Gastroesophageal sphincter (tissue), 3 donors: ENCODE measurements at regions not wholly inside any gene's neighbourhood (a gene's known extent, or its start where the extent isn't known, plus 50 kb on each side); places are given as distances from the start of the nearest gene placed in this dataset.

Experiments
- EP300 ChIP-seq: sonication (generic); formaldehyde crosslinking; IDR thresholded peaks from one replicate; pipeline ENCODE4 v1.6.1; 2017; ENCODE audit warnings: antibody characterized with exemption, mild to moderate bottlenecking
- POLR2A ChIP-seq, 2 donors: fragments of 450-650 bp; IDR thresholded peaks; one replicate each; pipeline ENCODE4 v1.6.1; 2017; ENCODE audit warnings: antibody characterized with exemption in 2 of 2, mild to moderate bottlenecking in 2 of 2, moderate library complexity in 1 of 2
- POLR2AphosphoS5 ChIP-seq: sonication (generic); formaldehyde crosslinking; IDR thresholded peaks from one replicate; pipeline ENCODE4 v1.6.1; 2017; ENCODE audit warnings: antibody characterized with exemption
- TF ChIP-seq, protein P1 (sequence below), 4 experiments: fragments of 200-600 bp in 2 of 4; fragments of 450-650 bp in 2 of 4; sonication (generic) in 1 of 4; IDR thresholded peaks; one replicate each; pipeline ENCODE4 v1.5.1; 2017 to 2019; ENCODE audit warnings: antibody characterized with exemption in 4 of 4, mild to moderate bottlenecking in 2 of 4, moderate library complexity in 2 of 4

DNA sequence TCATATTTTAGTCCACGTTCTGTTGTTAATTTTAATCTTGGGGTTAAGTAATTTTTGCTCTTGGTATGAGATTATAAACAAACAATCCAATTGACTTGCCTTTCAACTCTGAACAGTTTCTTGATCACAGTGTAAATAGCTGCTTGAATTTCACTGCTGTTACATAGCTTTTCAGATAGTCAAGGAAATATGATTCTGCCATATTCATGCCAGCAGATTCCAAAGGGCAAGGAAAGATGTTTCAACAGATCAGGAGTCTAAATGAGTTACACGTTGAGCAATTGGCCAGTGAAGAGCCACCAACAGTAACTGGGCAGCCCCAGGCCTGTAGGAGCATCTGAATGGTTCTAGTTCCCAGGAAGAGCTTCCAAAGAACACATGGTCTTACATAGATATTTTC, 93.6 kb downstream of the LEPR start:
- TF ChIP-seq POLR2AphosphoS5 (no peak), POLR2A (IDR thresholded peaks at IDR 0.05) (no peak), EP300 (no peak)
- TF ChIP-seq, protein P1, sequence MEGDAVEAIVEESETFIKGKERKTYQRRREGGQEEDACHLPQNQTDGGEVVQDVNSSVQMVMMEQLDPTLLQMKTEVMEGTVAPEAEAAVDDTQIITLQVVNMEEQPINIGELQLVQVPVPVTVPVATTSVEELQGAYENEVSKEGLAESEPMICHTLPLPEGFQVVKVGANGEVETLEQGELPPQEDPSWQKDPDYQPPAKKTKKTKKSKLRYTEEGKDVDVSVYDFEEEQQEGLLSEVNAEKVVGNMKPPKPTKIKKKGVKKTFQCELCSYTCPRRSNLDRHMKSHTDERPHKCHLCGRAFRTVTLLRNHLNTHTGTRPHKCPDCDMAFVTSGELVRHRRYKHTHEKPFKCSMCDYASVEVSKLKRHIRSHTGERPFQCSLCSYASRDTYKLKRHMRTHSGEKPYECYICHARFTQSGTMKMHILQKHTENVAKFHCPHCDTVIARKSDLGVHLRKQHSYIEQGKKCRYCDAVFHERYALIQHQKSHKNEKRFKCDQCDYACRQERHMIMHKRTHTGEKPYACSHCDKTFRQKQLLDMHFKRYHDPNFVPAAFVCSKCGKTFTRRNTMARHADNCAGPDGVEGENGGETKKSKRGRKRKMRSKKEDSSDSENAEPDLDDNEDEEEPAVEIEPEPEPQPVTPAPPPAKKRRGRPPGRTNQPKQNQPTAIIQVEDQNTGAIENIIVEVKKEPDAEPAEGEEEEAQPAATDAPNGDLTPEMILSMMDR (IDR thresholded peaks at IDR 0.05), result no peak
